Thyroid gland (tissue), 4 donors: ENCODE measurements at regions not wholly inside any gene's neighbourhood (a gene's known extent, or its start where the extent isn't known, plus 50 kb on each side); places are given as distances from the start of the nearest gene placed in this dataset.

Source experiments
- DNase-seq, 2 donors: peaks; one replicate each; pipeline ENCODE4 v3.0.0-alpha.2; 2019
- H3K27ac ChIP-seq, 3 donors: fragments of 200-600 bp; sonication (generic); 1 replicate in 2 of 3; 2 replicates in 1 of 3; pipeline ENCODE4 v1.5.1; 2016 to 2019; ENCODE audit warnings: mild to moderate bottlenecking in 1 of 3, moderate library complexity in 1 of 3
- H3K27me3 ChIP-seq: fragments of 200-600 bp; sonication (generic); one replicate; pipeline ENCODE4 v1.5.1; 2019
- H3K36me3 ChIP-seq, 2 donors: fragments of 200-600 bp; sonication (generic); one replicate each; pipeline ENCODE4 v1.5.1; 2016 to 2019
- H3K4me1 ChIP-seq, 2 donors: fragments of 200-600 bp; sonication (generic); one replicate each; pipeline ENCODE4 v1.5.1; 2017 to 2019
- H3K4me3 ChIP-seq, 3 donors: fragments of 200-600 bp; sonication (generic); replicated peaks in 1 of 3; 1 replicate in 2 of 3; 2 replicates in 1 of 3; pipeline ENCODE4 v1.5.1; 2016; ENCODE audit warnings: mild to moderate bottlenecking in 1 of 3
- H3K9me3 ChIP-seq: fragments of 200-600 bp; sonication (generic); one replicate; pipeline ENCODE4 v1.5.1; 2017
- POLR2A ChIP-seq, 2 donors: fragments of 450-650 bp; IDR thresholded peaks; one replicate each; pipeline ENCODE4 v1.6.1; 2017; ENCODE audit warnings: antibody characterized with exemption in 2 of 2, mild to moderate bottlenecking in 2 of 2, moderate library complexity in 1 of 2
- WGBS, 2 donors: methylation state at CpG; one replicate each; pipeline ENCODE4 v1.1.5; 2017; 5-methylcytosine and 5-hydroxymethylcytosine counted together
- intact Hi-C: fragments of 100-400 bp; cut with DNase I; formaldehyde crosslinking; loops from one replicate; pipeline ENCODE4 v1.15.1; 2023
- TF ChIP-seq, protein P1 (sequence below), 6 experiments: fragments of 200-600 bp in 3 of 6; fragments of 450-650 bp in 3 of 6; sonication (generic) in 3 of 6; IDR thresholded peaks; one replicate each; pipeline ENCODE4 v1.5.1; 2016 to 2019; ENCODE audit warnings: antibody characterized with exemption in 6 of 6, mild to moderate bottlenecking in 2 of 6, inconsistent platforms in 1 of 6, moderate library complexity in 1 of 6

DNA sequence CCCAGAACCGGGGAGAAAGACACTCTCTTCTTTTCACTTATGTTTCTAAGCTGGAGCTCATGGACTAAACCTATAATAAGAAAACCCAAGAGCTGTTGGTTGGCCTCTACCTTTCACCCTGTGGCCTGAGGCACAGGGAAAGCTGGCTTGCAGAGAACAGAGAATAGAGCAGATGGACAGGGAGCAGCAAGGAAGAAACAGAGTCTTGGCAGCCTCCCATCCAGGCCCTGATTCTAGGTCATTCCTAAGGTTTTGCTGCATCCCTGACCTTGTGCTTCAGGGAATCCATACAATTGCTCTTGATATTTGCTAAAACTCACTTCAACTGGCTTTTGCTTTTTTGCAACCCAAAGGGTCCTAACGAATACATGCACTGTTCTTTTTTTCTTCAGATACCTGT, 87.8 kb downstream of the SMIM20 start:
- H3K27me3 ChIP-seq: no peaks in the 10 kb centered on the region
- DNase-seq: no peak
- H3K36me3 ChIP-seq: no peaks in the 10 kb centered on the region
- TF ChIP-seq, protein P1, sequence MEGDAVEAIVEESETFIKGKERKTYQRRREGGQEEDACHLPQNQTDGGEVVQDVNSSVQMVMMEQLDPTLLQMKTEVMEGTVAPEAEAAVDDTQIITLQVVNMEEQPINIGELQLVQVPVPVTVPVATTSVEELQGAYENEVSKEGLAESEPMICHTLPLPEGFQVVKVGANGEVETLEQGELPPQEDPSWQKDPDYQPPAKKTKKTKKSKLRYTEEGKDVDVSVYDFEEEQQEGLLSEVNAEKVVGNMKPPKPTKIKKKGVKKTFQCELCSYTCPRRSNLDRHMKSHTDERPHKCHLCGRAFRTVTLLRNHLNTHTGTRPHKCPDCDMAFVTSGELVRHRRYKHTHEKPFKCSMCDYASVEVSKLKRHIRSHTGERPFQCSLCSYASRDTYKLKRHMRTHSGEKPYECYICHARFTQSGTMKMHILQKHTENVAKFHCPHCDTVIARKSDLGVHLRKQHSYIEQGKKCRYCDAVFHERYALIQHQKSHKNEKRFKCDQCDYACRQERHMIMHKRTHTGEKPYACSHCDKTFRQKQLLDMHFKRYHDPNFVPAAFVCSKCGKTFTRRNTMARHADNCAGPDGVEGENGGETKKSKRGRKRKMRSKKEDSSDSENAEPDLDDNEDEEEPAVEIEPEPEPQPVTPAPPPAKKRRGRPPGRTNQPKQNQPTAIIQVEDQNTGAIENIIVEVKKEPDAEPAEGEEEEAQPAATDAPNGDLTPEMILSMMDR (IDR thresholded peaks at IDR 0.05): no peak
- no peak for TF ChIP-seq POLR2A (IDR thresholded peaks at IDR 0.05)
- H3K9me3 ChIP-seq: no peaks in the 10 kb centered on the region
- no peak overlapping the region for H3K27ac ChIP-seq
- WGBS, 2 donors: 88 to 93% methylated on average over 2 of the region's 2 CpGs
- intact Hi-C loops: no loop called here
- H3K4me1 ChIP-seq: no peaks in the 10 kb centered on the region
- no peak overlapping the region for H3K4me3 ChIP-seq

DNA sequence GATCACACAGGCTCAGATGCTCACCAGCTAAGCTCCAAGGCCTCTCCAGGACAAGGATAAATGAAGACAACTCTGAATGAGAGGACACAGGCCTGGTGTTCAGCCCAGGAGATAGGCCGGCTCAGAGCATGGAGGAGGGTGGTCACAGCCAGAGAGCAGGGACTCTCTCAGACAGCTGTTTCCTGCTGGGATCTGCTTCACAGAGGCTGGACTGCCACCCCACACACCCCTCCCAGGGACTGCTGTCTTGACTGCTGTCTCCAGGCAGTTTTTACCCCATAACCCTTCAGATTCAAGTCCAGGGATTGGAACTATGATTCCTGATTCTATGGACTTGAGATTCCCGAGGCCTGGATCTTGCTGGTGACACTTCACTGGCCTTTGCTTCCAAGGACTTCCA, 89.0 kb downstream of the SMIM20 start:
- TF ChIP-seq, protein P1 (IDR thresholded peaks at IDR 0.05): no peak
- TF ChIP-seq POLR2A (IDR thresholded peaks at IDR 0.05): no peak
- intact Hi-C loops: no loop called here
- H3K27ac ChIP-seq: no peak overlapping the region
- H3K4me1 ChIP-seq: no peaks in the 10 kb centered on the region
- 88 to 90% methylated on average over 2 of the region's 2 CpGs for WGBS, 2 donors
- no peaks in the 10 kb centered on the region for H3K27me3 ChIP-seq
- DNase-seq: no peak
- no peaks in the 10 kb centered on the region for H3K36me3 ChIP-seq
- H3K9me3 ChIP-seq: no peaks in the 10 kb centered on the region
- H3K4me3 ChIP-seq: no peak overlapping the region

DNA sequence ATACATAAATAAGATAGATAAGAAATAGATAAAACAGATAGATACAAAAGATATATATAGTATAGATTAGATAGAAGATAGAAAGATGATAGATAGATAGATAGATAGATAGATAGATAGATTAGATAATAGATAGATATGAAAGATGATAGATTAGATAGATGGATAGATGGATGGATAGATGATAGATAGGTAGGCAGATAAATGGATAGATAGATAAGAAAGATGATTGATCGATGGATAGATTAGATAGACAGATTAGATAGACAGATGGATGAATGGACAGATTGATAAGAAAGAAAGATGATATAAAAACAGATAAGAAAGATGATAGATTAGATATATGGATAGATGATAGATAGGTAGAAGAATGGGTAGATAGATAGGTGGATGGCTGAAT, 90.3 kb downstream of the SMIM20 start:
- H3K36me3 ChIP-seq: no peaks in the 10 kb centered on the region
- no peaks in the 10 kb centered on the region for H3K4me1 ChIP-seq
- TF ChIP-seq POLR2A (IDR thresholded peaks at IDR 0.05): no peak
- TF ChIP-seq, protein P1 (IDR thresholded peaks at IDR 0.05): no peak
- no peak for DNase-seq
- 92 to 93% methylated on average over 1 of the region's 1 CpG for WGBS, 2 donors
- intact Hi-C loops: no loop called here
- H3K9me3 ChIP-seq: no peaks in the 10 kb centered on the region
- no peak overlapping the region for H3K27ac ChIP-seq
- no peak overlapping the region for H3K4me3 ChIP-seq
- no peaks in the 10 kb centered on the region for H3K27me3 ChIP-seq

DNA sequence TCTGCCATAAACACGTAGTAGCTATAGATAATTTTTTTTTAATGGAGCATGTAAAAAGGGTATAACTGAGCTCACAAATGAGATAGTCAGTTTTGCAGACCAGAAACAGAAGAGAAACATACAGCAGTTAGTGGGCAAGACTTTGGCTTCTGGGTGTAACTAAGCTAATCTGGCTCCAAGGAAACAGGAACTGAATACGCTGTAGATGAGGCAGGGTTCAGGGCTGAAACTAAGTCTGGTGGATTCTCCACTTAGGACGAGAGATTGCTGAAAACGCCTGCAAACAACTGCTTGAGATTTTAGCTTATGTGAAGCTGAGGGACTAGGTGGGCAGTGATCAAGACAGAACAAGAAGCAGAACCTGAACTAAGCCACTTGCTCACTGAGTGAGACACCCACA, 91.7 kb downstream of the SMIM20 start:
- H3K36me3 ChIP-seq: no peaks in the 10 kb centered on the region
- no peaks in the 10 kb centered on the region for H3K27me3 ChIP-seq
- H3K9me3 ChIP-seq: no peaks in the 10 kb centered on the region
- WGBS, 2 donors: 76 to 83% methylated on average over 4 of the region's 4 CpGs
- H3K4me3 ChIP-seq: no peak overlapping the region
- no peak for DNase-seq
- intact Hi-C loops: no loop called here
- no peak overlapping the region for H3K27ac ChIP-seq
- no peaks in the 10 kb centered on the region for H3K4me1 ChIP-seq
- TF ChIP-seq POLR2A (IDR thresholded peaks at IDR 0.05): no peak
- TF ChIP-seq, protein P1 (IDR thresholded peaks at IDR 0.05): no peak

DNA sequence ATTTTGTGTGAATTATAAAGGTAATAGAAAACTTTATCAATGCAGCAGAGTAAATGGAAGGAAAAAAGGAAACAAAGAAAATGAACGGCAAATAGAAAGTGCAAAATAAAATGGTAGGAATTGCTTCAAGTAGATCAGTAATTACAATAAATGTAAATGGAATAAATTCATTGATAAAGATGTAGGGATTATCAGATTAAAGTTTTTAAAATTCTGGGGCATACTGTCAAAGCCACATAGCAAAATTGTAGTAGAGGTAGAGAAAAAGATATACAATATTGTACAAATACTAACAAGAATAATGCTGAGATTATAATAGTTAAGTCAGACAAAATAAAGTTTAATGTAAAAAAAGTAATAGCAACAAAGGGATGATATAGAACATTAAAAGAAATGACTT, 94.7 kb downstream of the SMIM20 start:
- H3K27me3 ChIP-seq: no peaks in the 10 kb centered on the region
- no peak overlapping the region for H3K4me3 ChIP-seq
- no peaks in the 10 kb centered on the region for H3K9me3 ChIP-seq
- no peaks in the 10 kb centered on the region for H3K36me3 ChIP-seq
- intact Hi-C loops: no loop called here
- no peak for DNase-seq
- TF ChIP-seq POLR2A (IDR thresholded peaks at IDR 0.05): no peak
- TF ChIP-seq, protein P1 (IDR thresholded peaks at IDR 0.05): no peak
- 0% methylated on average over 1 of the region's 1 CpG for WGBS, 2 donors
- no peaks in the 10 kb centered on the region for H3K4me1 ChIP-seq
- H3K27ac ChIP-seq: no peak overlapping the region
